HG03571 (cell line): ENCODE measurements at regions not wholly inside any gene's neighbourhood (a gene's known extent, or its start where the extent isn't known, plus 50 kb on each side); places are given as distances from the start of the nearest gene placed in this dataset.

ENCODE experiments used
- ATAC-seq: cut with Tn5 transposase; IDR thresholded peaks from one replicate; pipeline ENCODE4 v1.9.1; 2021; ENCODE audit not compliant: unreplicated experiment

DNA sequence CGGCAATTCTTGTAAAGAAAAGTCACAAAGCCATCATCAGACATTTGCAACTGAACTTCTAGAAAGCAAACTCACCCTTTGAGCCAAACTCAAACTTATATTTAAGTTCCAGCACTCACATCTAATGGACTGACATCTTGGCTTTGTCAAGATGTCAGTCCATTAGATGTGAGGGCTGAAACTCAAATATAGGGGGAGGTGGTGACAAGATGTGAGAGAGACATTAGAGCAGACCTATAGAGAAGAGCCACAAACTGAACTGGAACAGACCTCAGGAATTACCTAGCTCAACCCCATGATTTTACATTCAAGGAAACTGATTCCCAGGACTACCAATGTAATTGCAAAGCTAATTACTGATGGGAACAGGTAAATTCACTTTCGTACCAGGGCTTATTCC lies 543.8 kb downstream of the TNS1 start:
- no peak for ATAC-seq

- ATAC-seq: no peak
These were observed 546.8 kb downstream of the TNS1 start for GRCh38 chr2:217456016-217456415.

GRCh38 chr2:217452928-217453327 lies 549.9 kb downstream of the TNS1 start:
- ATAC-seq: no peak

DNA sequence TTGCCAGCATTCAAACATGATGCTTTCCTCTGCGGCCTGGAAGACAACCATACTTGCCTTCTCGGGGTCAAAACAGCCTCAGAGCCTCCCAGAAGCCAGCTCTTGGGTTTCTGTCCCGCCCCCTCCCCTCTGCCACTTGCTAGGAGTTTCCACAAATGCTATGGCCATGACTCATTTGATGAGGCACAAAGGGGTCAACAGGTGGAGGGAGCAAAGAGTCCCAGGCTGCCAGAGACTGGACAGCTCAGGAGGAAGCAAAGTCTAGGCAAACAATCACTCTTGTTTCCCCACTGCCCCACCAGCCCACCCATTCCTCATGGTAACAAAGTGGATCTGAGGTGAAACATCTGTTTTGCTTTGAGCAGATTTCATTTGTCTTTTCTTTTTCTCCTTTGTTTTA lies 551.1 kb downstream of the TNS1 start:
- no peak for ATAC-seq

DNA sequence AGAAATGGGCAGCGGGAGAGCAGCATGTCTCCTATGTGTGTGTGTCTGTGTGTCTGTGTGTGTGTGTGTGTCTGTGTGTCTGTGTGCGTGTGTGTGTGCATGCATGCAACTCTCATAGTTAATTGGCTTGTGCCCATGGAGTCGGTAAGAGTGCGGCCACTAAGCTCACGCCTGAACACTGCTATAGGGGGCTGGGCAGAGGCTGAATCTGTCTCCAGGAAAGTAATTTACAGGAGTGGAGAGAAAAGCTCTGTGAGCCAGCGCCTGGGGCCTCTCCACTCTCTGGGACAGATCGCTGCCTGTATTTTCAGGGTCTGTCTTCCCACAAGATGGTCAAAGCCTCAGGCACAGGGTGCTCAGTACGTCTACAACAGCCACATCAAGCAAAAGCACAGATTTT lies 553.4 kb downstream of the TNS1 start:
- no peak for ATAC-seq

DNA sequence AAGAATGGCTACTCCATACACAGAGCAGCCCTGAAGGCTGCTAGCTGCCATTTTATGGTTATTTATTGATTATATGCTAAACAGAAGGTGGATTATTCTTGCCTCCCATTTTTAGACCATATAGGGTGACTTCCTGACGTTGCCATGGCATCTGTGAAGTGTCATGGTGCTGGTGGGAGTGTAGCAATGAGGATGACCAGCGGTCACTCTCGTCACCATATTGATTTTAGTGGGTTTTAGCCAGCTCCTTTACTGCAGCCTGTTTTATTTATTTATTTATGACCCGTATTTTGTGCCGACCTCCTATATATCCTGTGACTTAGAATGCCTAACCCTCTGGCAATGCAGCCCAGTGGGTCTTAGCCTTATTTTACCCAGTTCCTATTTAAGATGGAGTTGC lies 553.9 kb downstream of the TNS1 start:
- no peak for ATAC-seq

DNA sequence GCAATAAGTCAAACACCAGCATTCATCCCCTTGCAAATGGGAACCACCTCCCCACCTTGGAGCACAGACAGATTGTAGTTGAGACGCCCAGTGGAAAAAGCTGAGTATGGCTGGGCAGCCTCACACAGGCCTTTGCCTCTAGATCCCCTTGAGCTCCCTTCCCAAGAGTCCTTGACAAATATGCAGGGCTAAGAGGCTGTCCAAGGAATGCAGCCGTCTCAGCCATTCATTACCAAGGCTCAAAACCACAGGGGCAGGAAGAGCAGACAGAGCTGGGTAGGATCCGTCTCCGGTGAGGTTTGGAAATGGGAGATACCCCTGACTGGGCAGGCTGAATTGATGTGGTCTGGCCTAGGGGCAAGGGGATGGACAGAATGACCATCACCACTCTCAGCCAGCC lies 557.1 kb downstream of the TNS1 start:
- no peak for ATAC-seq

DNA sequence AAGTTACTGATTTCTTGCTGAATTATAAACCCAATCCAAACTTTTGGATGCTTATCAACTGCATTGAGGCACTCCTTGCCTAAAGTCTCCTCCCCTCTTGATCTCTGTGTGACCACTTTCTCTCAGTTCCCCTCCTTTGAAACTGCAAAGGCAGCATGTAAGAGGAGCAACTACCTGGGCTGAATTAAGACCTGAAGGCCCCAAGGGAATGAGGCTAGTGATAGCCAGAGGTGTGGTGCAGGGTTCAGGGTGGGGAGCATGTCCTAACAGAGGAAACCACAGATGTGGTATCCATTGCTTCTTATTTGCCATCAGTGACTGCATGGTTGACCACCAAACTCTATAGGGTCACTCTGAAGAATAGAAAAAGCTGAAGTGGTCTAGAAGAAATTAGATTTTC lies 557.9 kb downstream of the TNS1 start:
- peak; percentile 69 for ATAC-seq

GRCh38 chr2:217444509-217444908 lies 558.3 kb downstream of the TNS1 start:
- ATAC-seq: no peak

GRCh38 chr2:217443601-217444000 lies 559.2 kb downstream of the TNS1 start:
- ATAC-seq: no peak

DNA sequence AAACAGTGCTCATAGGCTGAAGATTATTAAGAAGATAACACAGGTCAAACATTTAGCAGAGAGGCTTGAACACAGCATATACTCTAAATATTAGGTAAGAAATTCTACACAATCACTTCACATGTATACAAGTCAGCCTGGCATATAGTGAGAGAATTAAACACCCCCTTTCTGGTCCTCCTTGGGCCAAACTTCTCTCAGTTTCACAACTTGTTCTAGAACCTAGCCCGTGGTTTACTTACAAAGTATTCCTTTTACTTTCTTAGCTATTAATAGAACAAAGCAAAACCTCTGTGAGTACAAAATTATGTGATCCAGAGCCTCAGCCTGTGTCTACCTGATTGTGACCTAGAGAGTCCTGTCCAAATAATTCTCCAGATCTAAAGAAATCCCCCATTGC lies 562.8 kb downstream of the TNS1 start:
- peak; percentile 50 for ATAC-seq

- ATAC-seq: no peak
These were observed 564.0 kb downstream of the TNS1 start for GRCh38 chr2:217438821-217439220.

- ATAC-seq: no peak
These were observed 564.7 kb downstream of the TNS1 start for GRCh38 chr2:217438136-217438535.

- no peak for ATAC-seq
These were observed 565.4 kb downstream of the TNS1 start for GRCh38 chr2:217437290-217437870.

GRCh38 chr2:217436386-217436785 lies 566.4 kb downstream of the TNS1 start:
- no peak for ATAC-seq

GRCh38 chr2:217434180-217434975 lies 568.4 kb downstream of the TNS1 start:
- ATAC-seq: peak; percentile 93

DNA sequence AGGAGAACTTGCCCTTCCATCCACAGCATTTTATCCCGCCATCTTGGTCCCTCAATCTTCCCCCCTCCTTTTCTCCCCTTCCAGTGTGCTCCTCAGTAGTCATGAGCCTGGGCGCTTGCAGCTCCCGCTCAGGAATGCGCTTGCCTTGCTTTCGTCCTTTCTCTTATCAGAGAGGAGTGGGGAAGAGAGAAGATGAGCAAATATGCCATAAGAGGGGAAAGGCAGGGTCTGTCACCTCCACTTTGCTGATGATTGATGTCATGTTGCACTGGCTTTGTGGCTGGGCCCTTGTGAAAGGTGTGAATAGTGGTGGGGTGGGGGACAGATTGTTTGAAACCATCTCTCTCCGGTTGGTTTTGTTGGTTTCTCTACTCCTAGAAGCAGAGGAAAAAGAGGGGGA lies 569.3 kb downstream of the TNS1 start:
- ATAC-seq: no peak

- no peak for ATAC-seq
These were observed 571.1 kb downstream of the TNS1 start for GRCh38 chr2:217431577-217432269.

DNA sequence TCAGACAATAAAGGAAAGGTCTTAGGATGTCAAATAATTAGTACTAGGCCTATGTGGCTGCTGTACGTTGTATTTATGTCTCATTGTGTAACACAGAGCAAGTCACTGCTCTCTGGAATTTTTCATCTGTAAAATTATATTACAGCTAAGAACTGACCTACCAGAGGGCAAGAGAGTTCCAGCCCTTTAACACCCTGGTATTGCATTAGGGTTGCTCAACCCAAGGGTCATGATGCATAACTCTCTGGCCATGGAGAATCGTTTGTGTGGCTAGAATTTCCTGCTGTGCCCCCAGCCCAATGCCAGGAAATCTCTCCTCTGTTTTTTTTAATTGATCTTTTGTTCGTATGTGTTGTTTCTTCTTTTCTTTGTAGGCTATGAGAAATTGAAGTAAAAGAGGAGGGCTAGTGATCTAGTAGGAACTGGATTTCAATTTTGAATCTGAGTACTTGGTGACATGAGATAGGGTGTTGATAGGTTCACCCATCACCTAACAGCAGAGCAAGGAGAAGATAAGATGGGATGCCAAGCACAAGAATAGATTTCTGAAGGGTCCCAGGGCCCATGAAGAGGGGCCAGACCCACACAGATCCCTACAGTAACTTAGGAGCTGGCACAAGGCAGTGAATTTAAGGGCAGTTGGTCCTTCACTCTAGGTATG lies 571.2 kb upstream of the TNP1 start:
- no peak for ATAC-seq

DNA sequence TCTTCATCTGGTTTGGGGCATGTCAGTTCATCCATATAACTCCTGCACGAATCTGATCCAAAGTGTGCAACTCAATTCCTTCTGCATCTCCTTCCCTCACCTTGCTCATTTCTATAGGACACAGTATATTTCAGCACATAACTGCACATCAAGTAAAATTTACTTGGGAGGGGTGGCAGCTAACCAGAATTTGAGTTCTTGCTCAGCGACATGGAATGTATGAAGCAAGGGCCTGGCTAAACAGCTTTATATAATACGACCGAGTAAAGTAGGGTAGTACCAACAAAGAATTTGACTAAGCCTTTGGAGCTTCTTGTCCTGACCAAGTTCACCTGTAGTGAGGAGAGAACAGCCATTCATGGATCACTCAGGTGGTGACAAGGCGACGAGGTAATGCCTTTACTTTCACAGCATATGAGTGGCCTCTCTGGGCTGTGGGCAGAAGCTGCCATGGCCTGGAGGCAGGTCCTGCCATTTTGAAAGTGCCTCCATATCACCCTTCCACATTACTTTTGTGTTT lies 570.2 kb upstream of the TNP1 start:
- no peak for ATAC-seq

DNA sequence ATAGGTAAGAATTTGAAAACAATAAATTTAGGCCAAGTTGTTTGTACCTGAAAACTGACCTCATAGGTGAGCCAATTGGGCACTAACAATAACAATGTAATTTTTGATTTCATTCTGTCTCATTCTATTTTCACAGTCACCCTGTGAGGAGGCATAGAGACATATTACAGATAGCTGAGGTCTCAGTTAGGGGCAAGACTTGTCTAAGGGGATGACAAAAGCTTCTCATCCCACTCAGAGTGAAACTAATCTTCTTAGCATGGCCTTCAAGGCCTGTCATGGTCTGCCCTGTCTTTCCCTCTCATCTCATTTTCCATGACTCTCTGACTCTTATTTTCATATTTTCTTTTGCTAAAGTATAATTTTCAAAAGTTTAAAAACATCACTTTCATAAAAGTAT lies 562.0 kb upstream of the TNP1 start:
- ATAC-seq: no peak

DNA sequence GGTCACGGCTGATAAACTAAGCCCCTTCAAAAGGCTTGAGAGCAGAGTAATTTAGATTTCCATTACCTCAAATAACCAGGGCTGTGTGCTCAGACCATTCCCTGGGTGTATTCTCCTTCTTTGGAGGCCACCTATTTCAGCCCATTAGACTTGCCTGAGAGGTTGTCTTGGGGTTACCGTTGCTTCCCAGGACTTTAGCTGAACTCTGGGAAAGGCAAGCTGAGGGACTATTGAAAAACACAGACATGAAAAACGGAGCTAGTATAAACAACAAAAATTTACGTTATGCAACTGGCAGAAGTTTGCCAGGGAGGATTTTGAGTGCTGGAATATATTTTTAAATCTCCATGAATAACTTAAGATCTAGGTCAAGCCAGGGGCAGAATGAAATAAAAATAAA lies 561.0 kb upstream of the TNP1 start:
- ATAC-seq: no peak
